K562 (cell line): ENCODE measurements at regions not wholly inside any gene's neighbourhood (a gene's known extent, or its start where the extent isn't known, plus 50 kb on each side); places are given as distances from the start of the nearest gene placed in this dataset.

ENCODE experiments used
- BHLHE40 ChIP-seq: IDR thresholded peaks from 2 replicates; pipeline ENCODE4 v1.6.1; 2011; ENCODE audit warnings: low read length, improper control_type of control experiment
- CTCF ChIP-seq, 3 experiments: IDR thresholded peaks in 2 of 3; conservative IDR thresholded peaks in 1 of 3; 2 replicates each; pipeline ENCODE4 v1.5.1; 2011 to 2012; ENCODE audit warnings: low read length in 3 of 3, mild to moderate bottlenecking in 3 of 3, control low read depth in 2 of 3, improper control_type of control experiment in 1 of 3, inconsistent platforms in 1 of 3, low read depth in 1 of 3, mixed read lengths in 1 of 3, moderate library complexity in 1 of 3; ENCODE audit not compliant: insufficient read depth in 2 of 3
- DLX4 ChIP-seq: fragments of 250-450 bp; sonication (Bioruptor Pico); IDR thresholded peaks from 2 replicates; pipeline ENCODE4 v1.6.1; 2021; ENCODE audit warnings: mild to moderate bottlenecking
- ESRRA ChIP-seq: fragments of 450-650 bp; IDR thresholded peaks from 2 replicates; pipeline ENCODE4 v1.6.1; 2014; ENCODE audit warnings: low read depth, mild to moderate bottlenecking, moderate library complexity, borderline replicate concordance
- LARP7 ChIP-seq: fragments of 450-650 bp; IDR thresholded peaks from 2 replicates; pipeline ENCODE4 v1.6.1; 2016
- POLR2A ChIP-seq: fragments of 450-650 bp; conservative IDR thresholded peaks from 2 replicates; pipeline ENCODE4 v1.6.1; 2016
- RAD21 ChIP-seq, 2 experiments: fragments of 250-450 bp in 1 of 2; fragments of 450-650 bp in 1 of 2; sonication (Bioruptor Pico) in 1 of 2; formaldehyde crosslinking in 1 of 2; IDR thresholded peaks in 1 of 2; conservative IDR thresholded peaks in 1 of 2; 2 replicates each; pipeline versions ENCODE4 v1.4.0 to v1.8.0; 2020 to 2022; ENCODE audit warnings: mild to moderate bottlenecking in 2 of 2, moderate library complexity in 1 of 2
- RBBP5 ChIP-seq: fragments of 200-600 bp; sonication (generic); IDR thresholded peaks from 2 replicates; pipeline ENCODE4 v1.6.1; 2012; ENCODE audit warnings: borderline replicate concordance, mild to moderate bottlenecking, low read length, control low read depth, inconsistent platforms; ENCODE audit not compliant: insufficient read depth, poor library complexity, severe bottlenecking
- SP1 ChIP-seq: sonication (generic); formaldehyde crosslinking; IDR thresholded peaks from 2 replicates; pipeline ENCODE4 v1.8.1; 2022; ENCODE audit warnings: mild to moderate bottlenecking, missing genetic modification reagents
- TAF1 ChIP-seq: IDR thresholded peaks from 2 replicates; pipeline ENCODE4 v1.6.1; 2011; ENCODE audit warnings: mild to moderate bottlenecking, low read length, moderate library complexity; ENCODE audit not compliant: insufficient read depth, control insufficient read depth, severe bottlenecking; ENCODE audit errors: extremely low read depth
- USF2 ChIP-seq: sonication (generic); formaldehyde crosslinking; IDR thresholded peaks from 2 replicates; pipeline ENCODE4 v1.5.0; 2020; ENCODE audit warnings: missing genetic modification reagents
- YY1 ChIP-seq, 3 experiments: IDR thresholded peaks; 2 replicates each; pipeline ENCODE4 v1.6.1; 2011; ENCODE audit warnings: low read length in 2 of 3, mild to moderate bottlenecking in 2 of 3, moderate library complexity in 2 of 3, borderline replicate concordance in 1 of 3, control low read depth in 1 of 3, low read depth in 1 of 3; ENCODE audit not compliant: insufficient read depth in 3 of 3, insufficient replicate concordance in 2 of 3, control insufficient read depth in 1 of 3, insufficient read length in 1 of 3; ENCODE audit errors: extremely low read depth in 1 of 3
- ZNF274 ChIP-seq: IDR thresholded peaks from 2 replicates; pipeline ENCODE4 v1.6.1; 2011; ENCODE audit warnings: low read depth, mild to moderate bottlenecking, low read length, moderate library complexity, borderline replicate concordance

- TF ChIP-seq DLX4 (CRISPR knock-in tag) = no peak
- no peak for TF ChIP-seq BHLHE40
- TF ChIP-seq POLR2A = no peak
- no peak for TF ChIP-seq ZNF274
- TF ChIP-seq TAF1 = no peak
- TF ChIP-seq USF2 (CRISPR knock-in tag) = no peak
- no peak for TF ChIP-seq RAD21 (CRISPR knock-in tag; conservative IDR thresholded peaks at IDR 0.05 in 1 of 2, IDR thresholded peaks at IDR 0.05 in 1 of 2)
- no peak for TF ChIP-seq RBBP5
- no peak for TF ChIP-seq ESRRA
- no peak for TF ChIP-seq SP1 (CRISPR knock-in tag)
- TF ChIP-seq CTCF (IDR thresholded peaks at IDR 0.05 in 2 of 3, conservative IDR thresholded peaks at IDR 0.05 in 1 of 3; ENCODE audit: insufficient read depth in 2 of 3, low read depth in 1 of 3, low read length in 3 of 3) = no peak
- no peak for TF ChIP-seq LARP7
- no peak for TF ChIP-seq YY1 (IDR thresholded peaks at IDR 0.05; ENCODE audit: borderline replicate concordance in 1 of 3, control insufficient read depth in 1 of 3, extremely low read depth in 1 of 3, insufficient read depth in 3 of 3, insufficient read length in 1 of 3, insufficient replicate concordance in 2 of 3, low read depth in 1 of 3, low read length in 2 of 3)
Observed at GRCh38 chr4:178577933-178578332, 1135.7 kb upstream of the AGA start.
